K562 (cell line): ENCODE measurements at regions not wholly inside any gene's neighbourhood (a gene's known extent, or its start where the extent isn't known, plus 50 kb on each side); places are given as distances from the start of the nearest gene placed in this dataset.

Source experiments
- ATAC-seq: fragments of 200-7000 bp; cut with Tn5 transposase; 3 replicates; pipeline ENCODE4 v1.9.1; 2020; ENCODE audit warnings: moderate library complexity
- BruUV-seq: library from RNA; stranded (reverse); fragments of 400-500 nt; replicated peaks from 2 replicates; lab custom pipeline; 2021; lab: Mats Ljungman, UMichigan
- CTCF ChIA-PET: fragments of 300-600 bp; formaldehyde crosslinking; extraction: SDS; loops from one replicate; lab custom pipeline; 2021; ENCODE audit warnings: low intra/inter-chr PET ratio; lab: Yijun Ruan, JAX
- POLR2A ChIA-PET: fragments of 300-600, 350-650 bp; sonication (Branson Sonifier 250); formaldehyde crosslinking; extraction: SDS; loops from one replicate; lab custom pipeline; 2021; ENCODE audit warnings: antibody characterized with exemption, inconsistent platforms; lab: Yijun Ruan, JAX
- DNase-seq, 4 experiments: peaks; one replicate each; pipeline versions ENCODE4 v3.0.0 to v3.0.0-alpha.2; 2011 to 2018; ENCODE audit warnings: low spot score in 3 of 4, mixed read lengths in 3 of 4; ENCODE audit errors: extremely low read depth in 1 of 4
- FAIRE-seq: peaks from 2 replicates; lab custom pipeline; 2011; peaks lifted over from hg19 to GRCh38; lab: Jason Lieb, UNC
- H2AFZ ChIP-seq: 2 replicates; pipeline ENCODE4 v1.6.0; 2011; ENCODE audit warnings: low read depth, low read length, control low read depth, inconsistent platforms
- H3K27ac ChIP-seq: fragments of 200-600 bp; 3 replicates; pipeline ENCODE4 v1.8.0; 2011; ENCODE audit warnings: low read depth, mild to moderate bottlenecking, control low read depth, inconsistent platforms, low read length, moderate library complexity, mixed read lengths; ENCODE audit errors: extremely low read depth
- H3K27me3 ChIP-seq, 2 experiments: fragments of 300-600 bp in 1 of 2; 2 replicates in 1 of 2; 3 replicates in 1 of 2; pipeline versions ENCODE4 v1.6.0 to v1.8.0; 2011; ENCODE audit warnings: inconsistent platforms in 2 of 2, low read length in 2 of 2, mild to moderate bottlenecking in 1 of 2, mixed read lengths in 1 of 2, moderate library complexity in 1 of 2; ENCODE audit not compliant: control insufficient read depth in 2 of 2, insufficient read depth in 2 of 2
- H3K36me3 ChIP-seq: fragments of 300-600 bp; 3 replicates; pipeline ENCODE4 v1.8.0; 2011; ENCODE audit warnings: mild to moderate bottlenecking, low read length, inconsistent platforms; ENCODE audit not compliant: control insufficient read depth, insufficient read depth
- H3K4me1 ChIP-seq, 2 experiments: fragments of 200-600 bp in 1 of 2; replicated peaks in 1 of 2; 2 replicates in 1 of 2; 3 replicates in 1 of 2; pipeline versions ENCODE4 v1.5.1 to v1.8.0; 2011; ENCODE audit warnings: inconsistent platforms in 2 of 2, low read length in 2 of 2, mild to moderate bottlenecking in 1 of 2, mixed read lengths in 1 of 2, moderate library complexity in 1 of 2; ENCODE audit not compliant: control insufficient read depth in 2 of 2, insufficient read depth in 2 of 2
- H3K4me2 ChIP-seq: 2 replicates; pipeline ENCODE4 v1.6.1; 2011; ENCODE audit warnings: low read length, control low read depth, inconsistent platforms, mixed read lengths; ENCODE audit not compliant: insufficient read depth
- H3K4me3 ChIP-seq: fragments of 200-600 bp; sonication (generic), shearing (Covaris generic); 2 replicates; pipeline ENCODE4 v1.5.1; 2016; ENCODE audit warnings: control low read depth, inconsistent platforms
- H3K79me2 ChIP-seq: fragments of 200-600 bp; 3 replicates; pipeline ENCODE4 v1.8.0; 2011; ENCODE audit warnings: low read length, inconsistent platforms; ENCODE audit not compliant: control insufficient read depth, insufficient read depth
- H3K9ac ChIP-seq, 2 experiments: 2 replicates each; pipeline versions ENCODE4 v1.6.0 to v1.6.1; 2011; ENCODE audit warnings: low read depth in 2 of 2, low read length in 2 of 2, control low read depth in 1 of 2, inconsistent platforms in 1 of 2, mild to moderate bottlenecking in 1 of 2, mixed read lengths in 1 of 2; ENCODE audit not compliant: insufficient read depth in 1 of 2
- H3K9me1 ChIP-seq: one replicate; pipeline ENCODE4 v1.6.0; 2011; ENCODE audit warnings: inconsistent platforms, mild to moderate bottlenecking, low read length, moderate library complexity; ENCODE audit not compliant: control insufficient read depth, insufficient read depth
- H3K9me3 ChIP-seq: replicated peaks from 2 replicates; pipeline ENCODE4 v1.5.1; 2011; ENCODE audit warnings: low read depth, low read length, inconsistent platforms; ENCODE audit not compliant: control insufficient read depth, insufficient read depth
- H4K20me1 ChIP-seq: replicated peaks from 2 replicates; pipeline ENCODE4 v1.6.1; 2011; ENCODE audit warnings: low read length, inconsistent platforms, mixed read lengths; ENCODE audit not compliant: control insufficient read depth, insufficient read depth
- E2F6 ChIP-seq, 2 experiments: IDR thresholded peaks; 2 replicates each; pipeline ENCODE4 v1.6.1; 2011; ENCODE audit warnings: borderline replicate concordance in 1 of 2, control low read depth in 1 of 2, low read depth in 1 of 2, low read length in 1 of 2, mild to moderate bottlenecking in 1 of 2, mixed read lengths in 1 of 2, moderate library complexity in 1 of 2; ENCODE audit not compliant: insufficient read depth in 1 of 2, insufficient read length in 1 of 2, poor library complexity in 1 of 2, severe bottlenecking in 1 of 2; ENCODE audit errors: extremely low read depth in 1 of 2
- EP300 ChIP-seq: IDR thresholded peaks from 2 replicates; pipeline ENCODE4 v1.6.1; 2012; ENCODE audit warnings: low read length, improper control_type of control experiment
- FOXM1 ChIP-seq, 2 experiments: fragments of 450-650 bp in 1 of 2; sonication (generic) in 1 of 2; formaldehyde crosslinking in 1 of 2; IDR thresholded peaks; 2 replicates each; pipeline versions ENCODE4 v1.6.1 to v1.9.0; 2017 to 2022; ENCODE audit warnings: low read depth in 2 of 2, mild to moderate bottlenecking in 2 of 2, missing genetic modification reagents in 1 of 2, moderate library complexity in 1 of 2
- FOXP4 ChIP-seq: sonication (generic); formaldehyde crosslinking; IDR thresholded peaks from 2 replicates; pipeline ENCODE4 v1.8.0; 2022; ENCODE audit warnings: mild to moderate bottlenecking, missing genetic modification reagents, borderline replicate concordance
- GATAD2B ChIP-seq: fragments of 450-650 bp; IDR thresholded peaks from 2 replicates; pipeline ENCODE4 v1.6.1; 2017; ENCODE audit warnings: mild to moderate bottlenecking, borderline replicate concordance
- NFATC3 ChIP-seq: fragments of 450-650 bp; IDR thresholded peaks from 2 replicates; pipeline ENCODE4 v1.6.1; 2017; ENCODE audit warnings: mild to moderate bottlenecking
- RBM25 ChIP-seq: fragments of 200-400 bp; formaldehyde crosslinking; IDR thresholded peaks from 2 replicates; pipeline ENCODE4 v1.6.1; 2018; ENCODE audit warnings: low read length, low read depth, moderate library complexity; ENCODE audit not compliant: severe bottlenecking
- RREB1 ChIP-seq: fragments of 250-450 bp; sonication (Bioruptor Pico); IDR thresholded peaks from 2 replicates; pipeline ENCODE4 v1.4.0; 2020
- SMARCE1 ChIP-seq: fragments of 450-650 bp; IDR thresholded peaks from 2 replicates; pipeline ENCODE4 v1.7.1; 2016; ENCODE audit warnings: mild to moderate bottlenecking
- ZNF3 ChIP-seq: fragments of 250-450 bp; sonication (Bioruptor Pico); IDR thresholded peaks from 2 replicates; pipeline ENCODE4 v1.5.0; 2021; ENCODE audit warnings: mild to moderate bottlenecking, moderate library complexity
- in situ Hi-C: fragments of 300-500 bp; cut with MboI; formaldehyde crosslinking; loops from 4 replicates; pipeline ENCODE4 v1.15.0; 2018; ENCODE audit warnings: inconsistent platforms, mixed read lengths
- intact Hi-C: fragments of 100-400 bp; cut with micrococcal nuclease; formaldehyde crosslinking; loops from 2 replicates; pipeline ENCODE4 v1.14.2; 2022

GRCh38 chr2:117737846-117738245, 76.6 kb upstream of the DDX18 start:
- Histone ChIP-seq H3K4me2 (no peak overlapping the region), H3K79me2 (no peaks in the 10 kb centered on the region), H3K9me1 (no peaks in the 10 kb centered on the region), H3K27ac (no peak overlapping the region), H3K4me1 (no peaks in the 10 kb centered on the region), H2AFZ (no peak overlapping the region), H3K9me3 (no peaks in the 10 kb centered on the region), H3K27me3 (no peaks in the 10 kb centered on the region), H3K4me3 (no peak overlapping the region), H4K20me1 (no peaks in the 10 kb centered on the region), H3K36me3 (no peaks in the 10 kb centered on the region), H3K9ac (no peak overlapping the region)
- intact Hi-C loops (no loop called here), in situ Hi-C loops (no loop called here)
- ATAC-seq: no peak
- ChIA-PET CTCF (no interaction called here), POLR2A (no interaction called here)
- FAIRE-seq: no peak
- BruUV-seq: no TSS peak
- DNase-seq: no peak
- TF ChIP-seq NFATC3: no peak
- TF ChIP-seq SMARCE1: no peak
- TF ChIP-seq EP300: no peak
- no peak for TF ChIP-seq FOXM1 (IDR thresholded peaks at IDR 0.05; ENCODE audit: low read depth)
- no peak for TF ChIP-seq FOXM1 (CRISPR knock-in tag; IDR thresholded peaks at IDR 0.05; ENCODE audit: low read depth)
- no peak for TF ChIP-seq GATAD2B
- TF ChIP-seq ZNF3 (CRISPR knock-in tag): no peak
- no peak for TF ChIP-seq E2F6 (IDR thresholded peaks at IDR 0.05; ENCODE audit: borderline replicate concordance in 1 of 2, extremely low read depth in 1 of 2, insufficient read depth in 1 of 2, insufficient read length in 1 of 2, low read depth in 1 of 2, low read length in 1 of 2, poor library complexity in 1 of 2, severe bottlenecking in 1 of 2)
- no peak for TF ChIP-seq RBM25
- no peak for TF ChIP-seq RREB1 (CRISPR knock-in tag)
- no peak for TF ChIP-seq FOXP4
